A172 (cell line): ENCODE measurements at regions not wholly inside any gene's neighbourhood (a gene's known extent, or its start where the extent isn't known, plus 50 kb on each side); places are given as distances from the start of the nearest gene placed in this dataset.

Experiments used
- DNase-seq: peaks from one replicate; pipeline ENCODE4 v3.0.0-alpha.2; 2015; ENCODE audit warnings: low spot score

DNA sequence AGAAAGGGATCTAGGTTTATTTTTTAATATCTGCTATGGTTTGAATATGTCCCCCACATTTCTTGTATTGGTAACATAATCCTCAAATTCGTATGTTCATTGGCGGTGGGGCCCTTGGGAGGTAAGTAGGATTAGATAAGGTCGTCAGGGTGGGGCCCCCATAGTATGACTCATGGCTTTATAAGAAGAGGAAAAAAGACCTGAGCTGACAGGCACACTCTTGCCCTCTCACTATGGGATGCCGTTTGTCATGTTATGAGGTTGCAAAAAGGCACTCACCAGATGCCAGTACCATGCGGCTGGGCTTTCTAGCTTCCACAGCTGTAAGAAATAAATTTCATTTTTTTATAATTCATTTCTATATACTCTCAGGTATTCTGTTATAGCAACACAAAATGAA lies 67.3 kb upstream of the SGCD start:
- DNase-seq, result peak; percentile 43

GRCh38 chr5:156261275-156261939 lies 65.6 kb upstream of the SGCD start:
- no peak for DNase-seq

DNA sequence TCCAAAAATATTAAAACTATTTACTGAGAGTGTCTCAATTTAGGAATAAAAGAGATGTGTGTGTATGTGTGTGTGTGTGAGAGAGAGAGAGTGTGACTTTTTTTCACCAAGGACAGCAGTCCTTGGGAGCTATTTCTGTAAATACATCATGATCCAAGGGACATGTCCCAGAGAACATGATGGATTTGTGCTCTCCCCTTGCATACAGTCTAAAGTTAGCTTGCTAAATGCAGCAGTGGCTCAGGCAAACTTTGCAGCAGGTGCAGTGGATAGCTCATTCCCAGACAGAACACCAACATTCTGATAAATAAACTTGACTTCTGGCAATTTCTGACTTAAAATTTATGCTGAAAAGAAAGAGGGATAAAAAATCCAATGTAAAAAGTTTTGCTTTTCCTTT lies 55.4 kb upstream of the SGCD start:
- no peak for DNase-seq

DNA sequence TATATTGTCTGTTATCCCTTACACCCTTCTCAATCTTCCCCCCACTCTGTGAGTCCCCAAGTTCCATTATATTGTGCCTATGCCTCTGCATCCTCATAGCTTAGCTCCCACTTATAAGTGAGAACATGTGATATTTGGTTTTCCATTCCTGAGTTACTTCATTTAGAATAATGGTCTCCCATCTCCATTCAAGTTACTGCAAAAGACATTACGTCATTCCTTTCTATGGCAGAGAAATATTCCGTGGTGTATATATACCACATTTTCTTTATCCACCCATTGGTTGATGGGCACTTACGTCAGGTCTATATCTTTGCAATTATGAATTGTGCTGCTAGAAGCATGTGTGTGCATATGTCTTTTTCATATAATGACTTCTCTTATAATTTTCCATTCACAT lies 54.8 kb upstream of the SGCD start:
- no peak for DNase-seq

DNA sequence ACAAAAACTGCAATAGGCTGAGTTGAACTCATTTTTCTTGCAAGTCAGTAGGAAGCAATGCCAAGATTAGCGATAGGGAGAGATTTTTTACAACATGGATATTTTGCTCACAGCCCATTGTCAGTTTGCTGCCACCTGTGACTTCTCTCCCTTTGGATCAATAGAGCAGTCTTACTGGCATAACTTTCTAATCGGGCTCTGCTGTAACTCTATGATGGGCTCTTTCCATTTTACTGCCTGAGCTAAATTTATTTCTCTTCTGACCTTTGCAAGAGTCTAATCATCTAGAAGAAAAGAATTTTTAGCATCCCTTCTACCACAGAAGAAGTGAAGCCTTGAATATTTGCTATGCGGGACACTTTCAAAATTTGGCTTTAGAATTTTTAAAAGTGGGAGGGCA lies 53.6 kb upstream of the SGCD start:
- DNase-seq, result no peak

DNA sequence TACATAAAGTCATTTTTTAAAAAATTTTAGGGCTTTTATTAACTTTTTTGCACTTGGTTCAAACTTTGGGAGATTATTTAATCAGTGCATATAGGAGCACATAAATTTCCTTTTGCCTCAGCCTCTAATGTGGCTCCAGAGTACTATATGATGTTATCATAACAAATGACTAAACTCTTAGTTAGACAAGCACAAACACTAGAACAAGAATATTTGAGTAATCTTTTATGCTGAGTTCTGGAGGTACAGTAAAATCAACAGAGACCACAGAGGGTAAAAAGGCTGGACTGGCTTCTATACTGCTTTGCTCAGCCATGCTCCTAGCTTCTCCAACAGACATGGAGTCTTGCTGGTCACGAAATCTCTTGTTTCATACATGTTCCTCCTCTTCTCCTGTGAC lies 52.5 kb upstream of the SGCD start:
- DNase-seq, result no peak
